Esophagus squamous epithelium (tissue), 4 donors: ENCODE measurements at regions not wholly inside any gene's neighbourhood (a gene's known extent, or its start where the extent isn't known, plus 50 kb on each side); places are given as distances from the start of the nearest gene placed in this dataset.

ENCODE experiments used
- CTCF ChIP-seq, 6 experiments: fragments of 450-650 bp in 4 of 6; fragments of 200-600 bp in 2 of 6; sonication (generic) in 2 of 6; IDR thresholded peaks; one replicate each; pipeline ENCODE4 v1.5.1; 2016 to 2019; ENCODE audit warnings: antibody characterized with exemption in 6 of 6, mild to moderate bottlenecking in 4 of 6, moderate library complexity in 4 of 6
- POLR2A ChIP-seq, 4 donors: fragments of 450-650 bp; IDR thresholded peaks; one replicate each; pipeline ENCODE4 v1.6.1; 2017; ENCODE audit warnings: antibody characterized with exemption in 4 of 4, mild to moderate bottlenecking in 4 of 4, moderate library complexity in 3 of 4

- TF ChIP-seq CTCF (IDR thresholded peaks at IDR 0.05): no peak
- no peak for TF ChIP-seq POLR2A (IDR thresholded peaks at IDR 0.05)
Observed at GRCh38 chr16:5220705-5221104, 123.1 kb upstream of the EEF2KMT start.
